Type B pancreatic cell (in vitro differentiated cells): ENCODE measurements at regions not wholly inside any gene's neighbourhood (a gene's known extent, or its start where the extent isn't known, plus 50 kb on each side); places are given as distances from the start of the nearest gene placed in this dataset.

Source experiments
- DNase-seq: peaks from one replicate; pipeline ENCODE4 v3.0.0; 2021; ENCODE audit warnings: mixed read lengths; ENCODE audit not compliant: unreplicated experiment; ENCODE audit errors: extremely low spot score
- H3K27ac Mint-ChIP-seq: 2 replicates; pipeline ENCODE4 v1.8.0; 2021; ENCODE audit warnings: mild to moderate bottlenecking, mixed read lengths
- H3K27me3 Mint-ChIP-seq: 2 replicates; pipeline ENCODE4 v1.8.0; 2021; ENCODE audit warnings: mixed read lengths
- H3K36me3 Mint-ChIP-seq: 2 replicates; pipeline ENCODE4 v1.8.0; 2021; ENCODE audit warnings: mixed read lengths
- H3K4me1 Mint-ChIP-seq: one replicate; pipeline ENCODE4 v1.8.0; 2021; ENCODE audit warnings: mixed read lengths; ENCODE audit not compliant: unreplicated experiment
- H3K4me3 Mint-ChIP-seq: 2 replicates; pipeline ENCODE4 v1.8.0; 2021; ENCODE audit warnings: mild to moderate bottlenecking, mixed read lengths
- H3K9me3 Mint-ChIP-seq: 2 replicates; pipeline ENCODE4 v1.8.0; 2021; ENCODE audit warnings: mixed read lengths
- TF ChIP-seq, protein P1 (sequence below): fragments of 200-600 bp; sonication (generic); conservative IDR thresholded peaks from 2 replicates; pipeline ENCODE4 v1.5.0; 2021; ENCODE audit warnings: antibody characterized with exemption, mild to moderate bottlenecking

DNA sequence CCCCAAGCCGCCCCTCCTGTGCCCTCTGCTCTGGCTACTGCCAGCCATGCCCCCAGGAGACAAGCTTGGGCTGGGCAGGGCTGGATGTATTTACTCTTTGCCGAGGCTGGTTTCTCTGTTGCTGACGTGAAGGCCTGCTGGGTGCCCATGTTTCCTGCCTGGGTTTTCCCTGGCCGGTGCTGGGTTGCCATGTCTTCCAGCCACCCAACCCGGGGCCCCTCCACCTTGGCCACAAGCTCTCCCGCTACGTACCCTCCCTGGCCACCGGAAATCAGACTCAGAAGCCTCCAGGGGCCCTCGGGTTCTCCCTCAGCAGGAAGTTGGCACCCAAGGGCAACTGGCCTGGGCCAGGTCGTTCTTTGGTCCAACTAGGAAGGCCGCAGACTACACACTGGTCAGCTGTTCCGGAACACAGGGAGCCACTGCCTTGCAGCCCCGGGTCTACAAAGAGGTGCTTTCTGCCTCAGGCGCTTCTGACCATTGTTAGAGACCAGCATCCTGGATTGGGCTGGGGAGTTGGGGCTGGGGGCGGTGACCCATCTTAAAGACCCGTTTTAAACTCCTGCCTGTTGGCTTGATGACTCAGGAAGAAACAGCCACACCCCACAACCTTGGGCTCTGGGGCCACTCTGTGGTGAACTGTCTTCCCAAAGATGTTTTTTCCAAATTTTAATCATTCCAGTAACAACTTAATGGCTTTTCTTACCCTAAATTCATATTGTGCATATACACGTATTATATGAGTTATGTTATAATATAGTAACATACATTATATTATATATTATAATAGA, 71.2 kb upstream of the RUNX3 start:
- TF ChIP-seq, protein P1, sequence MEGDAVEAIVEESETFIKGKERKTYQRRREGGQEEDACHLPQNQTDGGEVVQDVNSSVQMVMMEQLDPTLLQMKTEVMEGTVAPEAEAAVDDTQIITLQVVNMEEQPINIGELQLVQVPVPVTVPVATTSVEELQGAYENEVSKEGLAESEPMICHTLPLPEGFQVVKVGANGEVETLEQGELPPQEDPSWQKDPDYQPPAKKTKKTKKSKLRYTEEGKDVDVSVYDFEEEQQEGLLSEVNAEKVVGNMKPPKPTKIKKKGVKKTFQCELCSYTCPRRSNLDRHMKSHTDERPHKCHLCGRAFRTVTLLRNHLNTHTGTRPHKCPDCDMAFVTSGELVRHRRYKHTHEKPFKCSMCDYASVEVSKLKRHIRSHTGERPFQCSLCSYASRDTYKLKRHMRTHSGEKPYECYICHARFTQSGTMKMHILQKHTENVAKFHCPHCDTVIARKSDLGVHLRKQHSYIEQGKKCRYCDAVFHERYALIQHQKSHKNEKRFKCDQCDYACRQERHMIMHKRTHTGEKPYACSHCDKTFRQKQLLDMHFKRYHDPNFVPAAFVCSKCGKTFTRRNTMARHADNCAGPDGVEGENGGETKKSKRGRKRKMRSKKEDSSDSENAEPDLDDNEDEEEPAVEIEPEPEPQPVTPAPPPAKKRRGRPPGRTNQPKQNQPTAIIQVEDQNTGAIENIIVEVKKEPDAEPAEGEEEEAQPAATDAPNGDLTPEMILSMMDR = no peak
- Mint-ChIP-seq H3K27me3 (peaks cover 7% of the 10 kb centered on the region), H3K4me3 (no peak overlapping the region), H3K4me1 (peaks cover 4% of the 10 kb centered on the region), H3K9me3 (no peaks in the 10 kb centered on the region), H3K36me3 (no peaks in the 10 kb centered on the region), H3K27ac (no peak overlapping the region)
- DNase-seq = no peak

DNA sequence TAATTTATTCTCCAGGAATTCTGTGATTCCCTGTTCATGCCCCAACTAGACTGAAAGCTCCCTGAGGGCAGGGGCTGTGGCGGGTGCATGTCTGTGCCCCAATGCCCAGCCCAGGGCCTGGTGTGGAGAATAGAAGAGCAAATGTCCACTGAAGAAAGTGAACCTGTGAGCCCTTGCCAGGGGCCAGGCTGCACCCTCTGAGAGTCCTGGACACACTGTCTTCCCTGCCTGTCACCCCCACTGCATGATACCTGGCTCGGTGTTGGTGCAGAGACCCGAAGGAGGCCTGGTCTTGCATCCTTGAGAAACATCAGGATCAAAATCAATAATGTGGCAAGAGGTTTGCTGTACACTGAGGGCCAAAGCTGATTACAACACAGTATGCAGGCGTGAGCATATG, 69.8 kb upstream of the RUNX3 start:
- H3K27me3 Mint-ChIP-seq = no peaks in the 10 kb centered on the region
- no peaks in the 10 kb centered on the region for H3K36me3 Mint-ChIP-seq
- TF ChIP-seq, protein P1 = no peak
- no peak for DNase-seq
- no peak overlapping the region for H3K27ac Mint-ChIP-seq
- no peaks in the 10 kb centered on the region for H3K4me1 Mint-ChIP-seq
- no peaks in the 10 kb centered on the region for H3K9me3 Mint-ChIP-seq
- H3K4me3 Mint-ChIP-seq = no peak overlapping the region

DNA sequence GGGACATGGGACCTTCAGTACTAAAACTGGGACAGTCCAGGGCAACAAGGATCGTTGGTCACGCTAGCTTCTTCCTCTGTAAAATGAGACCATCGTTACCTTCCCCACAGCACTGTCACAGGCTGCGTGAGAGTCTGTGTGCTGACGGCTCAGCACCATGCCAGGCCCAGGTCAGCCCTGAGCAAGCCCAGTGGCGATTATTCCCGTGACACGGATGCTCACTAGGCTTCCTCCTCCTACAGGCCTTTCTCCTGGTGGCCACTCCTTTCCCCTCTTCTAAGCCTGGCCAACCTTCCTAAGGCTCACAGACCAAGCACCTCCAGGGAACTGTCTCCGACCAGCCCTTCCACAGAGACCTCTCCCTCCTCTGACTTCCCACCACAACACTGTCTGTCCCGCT, 69.3 kb upstream of the RUNX3 start:
- H3K4me3 Mint-ChIP-seq = no peak overlapping the region
- TF ChIP-seq, protein P1 = no peak
- H3K36me3 Mint-ChIP-seq = no peaks in the 10 kb centered on the region
- H3K4me1 Mint-ChIP-seq = no peaks in the 10 kb centered on the region
- H3K27ac Mint-ChIP-seq = no peak overlapping the region
- H3K9me3 Mint-ChIP-seq = no peaks in the 10 kb centered on the region
- H3K27me3 Mint-ChIP-seq = no peaks in the 10 kb centered on the region
- no peak for DNase-seq

DNA sequence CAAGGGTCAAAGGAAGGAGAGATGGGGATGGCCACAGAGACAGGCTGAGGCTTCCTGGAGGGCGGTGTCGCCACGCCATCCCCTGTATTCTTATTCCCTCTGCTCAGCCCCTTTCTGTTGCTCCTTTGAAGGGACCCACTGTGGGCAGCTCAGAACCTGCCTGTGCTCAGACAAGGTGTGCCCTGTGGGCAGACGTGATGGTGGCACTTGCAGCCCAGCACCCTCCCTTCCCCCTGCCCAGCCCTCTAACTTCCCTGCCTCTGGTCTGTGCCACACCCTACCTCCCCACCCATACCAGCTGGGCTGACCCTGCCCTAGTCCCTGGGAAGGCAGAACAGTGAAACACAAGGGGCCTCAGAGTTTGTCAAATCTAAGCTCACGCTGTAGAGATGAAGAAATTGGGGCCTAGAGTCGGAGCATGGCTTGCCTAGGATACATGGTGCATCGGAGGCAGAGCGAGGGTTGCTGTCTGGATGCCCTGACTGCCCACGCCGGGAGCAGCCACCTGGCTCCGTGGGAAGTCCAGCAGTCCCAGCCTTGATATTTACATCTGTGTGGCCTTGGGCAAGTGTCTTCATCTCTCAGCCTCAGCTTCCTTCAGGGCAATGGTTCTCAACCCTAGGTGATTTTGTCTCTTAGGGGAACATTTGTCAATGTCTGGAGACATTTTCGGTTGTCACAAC, 68.6 kb upstream of the RUNX3 start:
- Mint-ChIP-seq H3K36me3 (no peaks in the 10 kb centered on the region), H3K27me3 (no peaks in the 10 kb centered on the region), H3K27ac (no peak overlapping the region), H3K4me3 (no peak overlapping the region), H3K4me1 (no peaks in the 10 kb centered on the region), H3K9me3 (no peaks in the 10 kb centered on the region)
- DNase-seq = no peak
- TF ChIP-seq, protein P1 = no peak

DNA sequence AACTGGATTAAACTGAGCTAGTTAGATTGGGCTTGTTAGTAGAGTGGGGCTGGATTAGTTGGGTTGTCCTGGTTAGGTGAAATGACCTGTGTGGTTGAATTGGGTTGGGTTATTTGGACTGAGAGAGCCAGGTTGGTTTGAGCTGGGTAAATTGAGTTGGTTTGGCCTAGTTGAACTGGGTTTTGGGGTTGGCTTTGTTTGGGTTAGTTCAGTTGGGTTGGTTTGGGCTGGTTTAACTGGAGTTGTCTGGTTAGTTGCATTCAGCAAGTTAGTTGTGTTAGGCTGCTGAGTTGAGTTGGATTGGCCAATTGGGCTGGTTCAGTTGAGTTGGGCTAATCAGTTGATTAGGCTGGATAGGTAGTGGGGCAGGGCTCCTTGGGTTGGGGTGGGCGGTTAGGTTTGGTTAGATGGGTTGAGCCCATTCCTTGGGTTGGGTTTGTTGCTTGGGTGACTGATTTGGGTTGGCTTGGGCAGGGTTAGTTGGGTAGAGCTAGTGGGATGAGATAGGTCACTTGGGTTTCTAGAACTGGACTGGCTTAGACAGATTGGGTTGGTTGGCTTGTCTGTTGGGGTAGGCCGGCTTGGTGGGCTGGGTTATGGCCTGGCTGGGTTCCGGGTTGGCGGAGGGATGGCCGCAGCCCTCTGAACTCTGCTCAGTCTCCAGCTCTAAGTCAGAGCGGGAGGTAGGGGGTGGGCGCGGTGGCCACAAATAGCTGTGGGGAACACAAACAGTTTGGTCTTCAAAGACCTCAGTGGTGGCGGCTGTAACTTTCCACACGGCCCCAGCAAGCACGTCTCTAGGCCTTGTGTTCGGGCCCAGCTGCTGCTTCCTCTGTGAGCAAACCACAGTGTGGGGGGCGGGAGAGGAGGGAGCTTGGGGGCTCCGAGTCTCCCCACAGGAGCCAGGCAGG, 67.2 kb upstream of the RUNX3 start:
- H3K27me3 Mint-ChIP-seq = peaks cover 4% of the 10 kb centered on the region
- no peak overlapping the region for H3K4me3 Mint-ChIP-seq
- TF ChIP-seq, protein P1 = no peak
- no peaks in the 10 kb centered on the region for H3K4me1 Mint-ChIP-seq
- H3K27ac Mint-ChIP-seq = no peak overlapping the region
- no peaks in the 10 kb centered on the region for H3K9me3 Mint-ChIP-seq
- H3K36me3 Mint-ChIP-seq = no peaks in the 10 kb centered on the region
- DNase-seq = no peak
